Hindlimb muscle (tissue), 1 donor: ENCODE measurements at regions not wholly inside any gene's neighbourhood (a gene's known extent, or its start where the extent isn't known, plus 50 kb on each side); places are given as distances from the start of the nearest gene placed in this dataset.
"Not testable (repeated sequence)": the region's sequence is repeated elsewhere in the genome, so short reads cannot be mapped to it uniquely, and the experiment has no call there.

Experiments used
- DNase-seq: peaks from one replicate; pipeline ENCODE4 v3.0.0-alpha.2; 2013

GRCh38 chr6:90689172-90689571 lies 102.3 kb upstream of the MAP3K7 start:
- DNase-seq = no peak

GRCh38 chr6:90687775-90688380 lies 101.0 kb upstream of the MAP3K7 start:
- no peak for DNase-seq

GRCh38 chr6:90681863-90682262 lies 95.0 kb upstream of the MAP3K7 start:
- DNase-seq = no peak

DNA sequence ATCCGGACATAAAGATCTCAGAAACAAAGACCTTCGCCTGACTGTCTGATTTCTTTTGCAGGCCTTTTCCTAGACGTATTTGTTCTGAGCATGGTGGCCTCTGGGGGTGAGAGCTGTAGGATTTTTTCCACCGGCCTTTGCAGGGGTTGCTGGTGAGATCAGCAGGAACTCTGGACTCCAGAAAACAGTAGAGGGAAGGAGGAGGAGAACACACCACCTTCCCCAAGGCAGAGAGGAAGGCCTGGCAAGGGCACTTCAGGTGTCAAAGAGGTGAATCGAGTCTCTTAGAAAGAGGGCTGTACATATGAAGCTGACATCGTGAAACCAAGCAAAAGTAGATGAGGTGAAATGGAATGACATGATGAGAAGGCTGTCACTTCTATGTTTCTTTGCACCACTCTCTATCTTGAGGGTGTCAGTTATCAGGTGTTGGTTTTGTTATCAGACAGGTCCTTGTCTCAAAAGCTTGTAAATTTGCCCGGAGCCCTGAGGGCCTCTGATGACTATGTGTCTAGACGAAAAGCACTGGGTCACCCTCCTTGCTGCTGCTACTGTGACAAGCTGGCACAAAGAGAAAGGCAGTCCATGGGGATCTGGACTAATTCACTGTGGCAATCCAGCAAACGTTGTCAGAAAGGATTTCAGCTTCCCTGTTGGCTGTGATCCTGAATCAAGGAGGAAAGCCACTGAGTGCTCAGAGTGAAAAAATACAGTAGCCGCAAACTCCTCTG lies 91.3 kb upstream of the MAP3K7 start:
- DNase-seq = no peak

DNA sequence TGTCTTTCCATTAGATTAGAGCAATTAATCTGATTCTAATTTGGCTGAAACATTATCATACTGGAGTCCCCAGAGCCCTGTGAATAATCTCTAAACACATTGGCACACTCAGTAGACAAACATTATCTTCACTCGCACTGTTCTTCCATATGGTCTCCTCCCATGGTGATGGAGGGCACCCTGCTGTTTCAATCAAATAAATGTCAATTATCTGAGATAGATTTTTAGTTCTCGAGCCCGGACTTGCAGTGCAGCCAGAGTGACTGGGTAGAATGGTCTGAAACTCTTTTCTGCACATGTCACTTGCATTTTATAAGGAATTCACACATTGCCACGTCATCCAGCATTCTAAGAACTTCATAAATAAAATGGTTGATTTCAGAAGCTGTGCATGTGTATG lies 90.6 kb upstream of the MAP3K7 start:
- no peak for DNase-seq

GRCh38 chr6:90676516-90677300 lies 89.8 kb upstream of the MAP3K7 start:
- no peak for DNase-seq

DNA sequence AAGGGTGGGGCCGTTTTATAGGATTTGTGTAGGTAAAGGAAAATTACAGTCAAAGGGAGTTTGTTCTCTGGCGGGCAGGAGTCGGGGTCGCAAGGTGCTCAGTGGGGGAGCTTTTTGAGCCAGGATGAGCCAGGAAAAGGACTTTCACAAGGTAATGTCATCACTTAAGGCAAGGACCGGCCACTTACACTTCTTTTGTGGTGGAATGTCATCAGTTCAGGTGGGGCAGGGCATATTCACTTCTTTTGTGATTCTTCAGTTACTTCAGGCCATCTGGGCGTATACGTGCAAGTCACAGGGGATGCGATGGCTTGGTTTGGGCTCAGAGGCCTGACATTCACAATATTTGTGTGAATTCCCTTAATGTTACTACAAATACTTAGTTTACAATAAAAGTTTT lies 88.2 kb upstream of the MAP3K7 start:
- not testable (repeated sequence) for DNase-seq

DNA sequence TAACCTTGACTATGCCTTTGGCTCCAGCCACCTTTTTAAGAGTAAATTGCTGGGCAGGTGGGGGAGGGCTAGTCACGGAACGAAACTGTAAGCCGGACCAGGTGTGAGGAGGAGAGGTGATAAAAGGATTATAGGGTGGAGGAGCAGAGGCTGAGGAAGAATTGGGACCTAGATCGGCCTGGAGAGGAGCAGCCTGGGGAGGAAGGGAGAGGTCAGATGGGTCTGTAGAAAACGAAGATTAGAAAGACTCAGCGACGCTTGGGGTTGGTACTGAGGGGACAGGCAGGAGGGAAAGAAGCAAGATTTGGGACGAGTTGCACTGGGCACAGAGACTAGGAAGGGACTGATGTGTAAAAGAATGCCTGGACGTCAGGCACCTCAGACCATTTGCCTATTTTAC lies 87.2 kb upstream of the MAP3K7 start:
- DNase-seq = not testable (repeated sequence)

DNA sequence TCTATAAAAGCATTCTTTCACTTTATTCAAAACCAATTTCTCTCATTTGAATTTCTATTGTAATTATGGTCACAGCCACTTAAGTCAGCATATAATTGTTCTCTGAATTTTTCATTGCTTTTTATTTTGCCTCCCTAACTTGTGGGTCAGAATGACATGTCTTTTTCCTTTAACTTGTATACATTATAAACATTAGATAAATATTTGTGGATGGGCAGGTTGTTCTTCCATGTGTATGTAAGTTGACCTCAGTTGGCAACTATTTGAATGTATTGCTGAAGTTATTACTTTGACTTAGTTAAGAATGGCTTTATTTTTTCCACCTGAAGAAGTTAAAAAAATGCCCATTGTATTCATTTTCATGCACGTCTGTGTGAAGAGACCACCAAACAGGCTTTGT lies 83.0 kb upstream of the MAP3K7 start:
- DNase-seq = no peak

GRCh38 chr6:90669420-90669819 lies 82.5 kb upstream of the MAP3K7 start:
- no peak for DNase-seq

- DNase-seq = no peak
Observed at GRCh38 chr6:90668141-90668540, 81.3 kb upstream of the MAP3K7 start.

- no peak for DNase-seq
Observed at GRCh38 chr6:90663873-90664272, 77.0 kb upstream of the MAP3K7 start.

DNA sequence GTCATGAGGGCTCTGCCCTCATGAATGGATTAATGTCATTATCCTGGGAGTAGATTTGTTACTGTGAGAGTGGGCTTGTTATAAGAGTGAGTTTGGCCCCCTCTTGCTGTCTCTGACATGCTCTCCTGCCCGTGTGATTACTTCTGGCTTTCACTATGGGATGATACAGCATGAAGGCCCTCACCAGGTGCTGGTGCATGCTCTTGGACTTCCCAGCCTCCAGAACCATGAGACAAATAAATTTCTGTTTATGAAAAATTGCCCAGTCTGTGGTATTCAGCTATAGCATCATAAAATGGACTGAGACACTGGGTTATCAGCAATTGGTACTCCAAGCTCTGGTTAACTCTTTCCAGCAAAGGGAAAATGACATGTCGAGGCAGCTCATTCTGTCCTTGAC lies 76.2 kb upstream of the MAP3K7 start:
- DNase-seq = no peak

DNA sequence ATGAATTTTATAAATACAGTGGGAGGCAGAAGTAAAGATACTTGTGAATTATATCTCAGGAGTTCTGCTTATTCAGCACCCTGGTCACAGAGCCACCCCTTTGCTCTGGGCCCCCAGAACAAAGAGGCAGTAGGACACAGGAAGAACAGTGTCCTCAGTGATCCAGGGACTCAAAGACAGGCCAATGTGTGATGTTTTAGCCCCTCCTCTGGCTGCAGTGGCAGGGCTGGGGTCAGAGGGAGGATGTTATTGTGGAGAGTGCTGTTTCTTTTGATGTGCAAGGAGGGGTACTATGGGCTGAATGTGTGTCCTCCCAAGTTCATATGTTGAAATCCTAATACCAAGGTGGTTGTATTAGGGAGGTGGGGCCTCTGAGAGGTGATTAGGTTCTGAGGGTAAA lies 74.1 kb upstream of the MAP3K7 start:
- no peak for DNase-seq

DNA sequence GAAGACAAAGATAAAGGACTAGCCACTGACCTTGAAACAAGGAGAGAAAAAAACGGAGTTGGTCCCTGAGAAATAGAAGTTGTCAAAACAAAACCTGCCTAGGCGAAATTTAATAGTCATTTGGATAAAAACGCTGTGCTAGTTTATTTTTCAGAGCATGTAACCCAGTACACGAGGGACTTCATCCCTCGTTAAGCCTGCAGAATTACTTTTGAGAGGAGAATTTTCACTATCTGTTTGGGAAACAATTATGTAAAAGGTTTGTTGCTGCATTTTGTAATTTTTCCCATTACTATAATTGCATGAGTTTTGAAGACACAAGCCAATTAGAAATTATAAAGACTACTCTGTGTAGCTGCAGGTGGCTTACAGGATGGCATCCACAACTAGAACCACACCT lies 71.6 kb upstream of the MAP3K7 start:
- DNase-seq = no peak

DNA sequence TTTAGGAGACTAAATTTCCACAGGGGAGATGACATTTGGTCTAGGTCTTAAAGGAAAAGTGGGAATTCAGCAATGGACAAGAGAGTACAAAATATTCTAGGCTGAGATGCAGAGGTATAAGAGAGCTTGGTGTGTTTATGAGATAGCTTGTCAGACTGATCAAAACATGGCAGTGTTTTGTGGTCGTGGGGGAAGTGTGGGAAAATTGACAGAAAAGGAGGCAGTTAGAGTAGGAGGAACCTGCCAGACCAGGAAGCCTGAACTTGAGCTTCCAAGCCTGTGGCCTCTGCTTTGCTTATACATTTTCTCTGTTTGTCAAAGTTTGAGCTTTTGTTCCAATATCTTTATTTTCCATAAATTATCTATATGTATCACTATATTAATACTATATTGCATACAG lies 69.5 kb upstream of the MAP3K7 start:
- no peak for DNase-seq

- DNase-seq = no peak
Observed at GRCh38 chr6:90654806-90655205, 67.9 kb upstream of the MAP3K7 start.

DNA sequence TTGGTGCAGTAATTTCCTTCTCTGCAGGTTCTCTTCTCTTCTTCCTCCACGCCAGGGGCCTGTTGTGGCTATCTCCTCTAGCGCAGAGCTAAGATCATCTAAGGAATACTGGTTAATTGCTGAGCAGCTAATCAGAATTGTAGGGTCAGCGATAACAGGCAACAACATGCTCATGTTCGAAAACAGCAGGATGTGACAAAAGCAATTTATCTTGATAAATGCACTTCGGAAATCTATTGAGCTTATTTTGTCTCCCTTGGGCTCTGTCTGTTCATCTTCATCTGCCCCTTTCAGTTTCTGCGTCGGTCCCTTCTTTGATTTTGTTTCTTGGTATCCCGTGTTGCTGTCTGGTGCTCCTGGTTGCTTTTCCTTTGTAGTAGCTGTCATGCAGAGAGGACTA lies 67.3 kb upstream of the MAP3K7 start:
- DNase-seq = no peak

- DNase-seq = no peak
Observed at GRCh38 chr6:90653750-90654149, 66.9 kb upstream of the MAP3K7 start.

DNA sequence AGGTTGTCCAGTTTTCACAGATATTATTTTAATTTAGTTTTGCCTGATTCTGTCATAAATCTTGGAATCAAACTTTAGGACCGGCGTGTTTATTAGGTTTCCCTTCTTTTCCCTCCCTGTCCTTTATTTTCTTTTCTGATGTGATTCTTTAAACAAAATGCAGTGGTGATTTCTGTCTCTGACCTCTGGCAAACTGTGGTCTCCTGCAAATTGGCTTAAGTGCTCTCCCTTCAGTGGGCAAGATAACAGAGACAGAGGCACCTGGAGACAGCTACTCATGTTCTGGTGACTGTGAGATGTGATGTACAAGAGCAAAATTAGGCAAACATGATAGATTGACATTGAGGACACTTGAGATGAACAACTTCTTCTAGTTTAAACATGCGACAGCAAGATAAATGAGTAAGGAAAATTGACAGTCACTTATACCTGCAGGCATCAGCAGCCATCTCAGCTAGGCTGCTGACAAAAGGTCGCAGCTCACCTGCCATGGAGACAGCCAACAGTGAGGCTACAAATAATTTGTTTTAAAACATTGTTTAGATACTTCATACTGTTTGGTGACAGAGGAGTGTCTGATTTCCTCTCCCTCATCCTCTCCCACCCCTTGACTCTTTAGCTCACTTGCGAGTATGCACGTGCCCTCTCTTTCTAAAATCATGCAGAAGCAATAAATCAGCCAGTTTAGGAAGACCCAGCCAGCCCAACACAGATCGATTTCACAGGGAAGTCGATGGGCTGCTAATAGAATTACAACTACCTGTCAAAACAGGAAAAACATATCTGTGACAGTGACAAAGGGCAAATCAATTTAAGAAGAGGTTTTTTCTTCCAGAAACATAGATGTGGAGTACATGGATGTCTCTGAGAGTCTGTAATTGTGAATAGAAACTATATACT lies 63.4 kb upstream of the MAP3K7 start:
- no peak for DNase-seq

DNA sequence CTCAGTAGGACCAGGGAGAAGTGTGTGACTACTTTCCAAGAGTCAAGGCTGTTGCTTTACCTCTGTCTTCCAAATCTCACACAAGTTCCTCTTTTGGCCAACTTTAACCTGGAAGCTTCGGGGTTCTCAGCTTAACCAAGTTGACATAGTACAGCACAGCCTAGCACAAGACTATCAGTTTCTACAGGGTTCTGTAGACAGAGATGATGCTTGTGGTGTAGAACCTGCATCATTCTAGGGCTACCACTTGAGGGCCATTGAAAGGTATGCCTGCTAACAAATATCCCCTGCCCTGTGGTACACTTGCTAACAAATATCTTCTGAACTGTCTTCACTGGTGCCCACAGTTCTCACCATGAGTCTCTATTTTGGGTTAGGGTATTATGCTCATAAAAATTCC lies 62.0 kb upstream of the MAP3K7 start:
- no peak for DNase-seq

DNA sequence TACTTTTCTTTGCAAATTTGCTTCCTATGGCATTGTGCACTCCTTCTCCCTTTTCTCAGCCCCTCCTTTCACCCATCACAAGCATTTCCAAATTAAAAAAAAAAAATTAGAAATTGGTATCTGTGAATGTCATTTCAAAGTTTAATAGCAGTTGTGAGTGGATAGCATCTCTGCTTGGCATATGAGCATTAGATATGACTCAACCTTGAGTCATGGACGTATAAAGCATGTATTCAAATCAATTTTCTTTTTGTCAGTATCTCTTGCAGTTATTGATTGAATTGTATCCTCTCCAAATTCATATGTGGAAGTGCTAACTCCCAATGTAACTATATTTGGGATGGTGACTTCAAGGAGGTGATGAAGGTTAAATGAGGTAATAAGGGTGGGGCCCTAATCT lies 60.1 kb upstream of the MAP3K7 start:
- DNase-seq = no peak

DNA sequence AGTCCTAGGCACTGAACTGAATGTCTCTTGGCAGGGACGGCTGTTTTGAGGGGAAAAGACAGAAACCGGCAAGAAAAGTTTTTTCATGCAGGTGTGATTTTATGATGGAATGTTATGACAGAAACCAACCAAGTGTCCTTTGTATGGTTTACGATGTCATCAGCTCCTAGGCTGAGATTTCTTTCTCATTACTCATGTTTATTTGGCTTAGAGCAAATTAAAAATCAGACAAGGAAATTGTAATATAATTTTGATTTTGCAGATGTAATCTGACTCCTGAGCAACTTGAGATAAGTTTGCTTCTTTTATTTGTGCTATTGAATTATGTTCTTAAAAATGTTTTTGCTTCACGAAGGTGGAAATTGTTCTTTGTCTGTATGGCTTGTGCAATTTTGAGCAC lies 58.8 kb upstream of the MAP3K7 start:
- no peak for DNase-seq
